HepG2 (cell line): ENCODE measurements at regions not wholly inside any gene's neighbourhood (a gene's known extent, or its start where the extent isn't known, plus 50 kb on each side); places are given as distances from the start of the nearest gene placed in this dataset.

Experiments used
- ATAC-seq: fragments of 200-7000 bp; cut with Tn5 transposase; 3 replicates; pipeline ENCODE4 v1.9.1; 2020; ENCODE audit warnings: mild to moderate bottlenecking, moderate library complexity
- BruUV-seq: library from RNA; stranded (reverse); fragments of 400-500 nt; replicated peaks from 2 replicates; lab custom pipeline; 2021; lab: Mats Ljungman, UMichigan
- CTCF ChIA-PET: fragments of 300-600 bp; formaldehyde crosslinking; extraction: SDS; loops from one replicate; lab custom pipeline; 2021; ENCODE audit warnings: low total read pairs, inconsistent platforms, low intra/inter-chr PET ratio; lab: Yijun Ruan, JAX
- POLR2A ChIA-PET: fragments of 350-600 bp; sonication (Branson Sonifier 250); formaldehyde crosslinking; loops from one replicate; lab custom pipeline; 2020; ENCODE audit warnings: antibody characterized with exemption, inconsistent platforms; lab: Yijun Ruan, JAX
- DNase-seq: peaks from one replicate; pipeline ENCODE4 v3.0.0-alpha.2; 2015; ENCODE audit warnings: low spot score
- FAIRE-seq: peaks from 3 replicates; lab custom pipeline; 2011; peaks lifted over from hg19 to GRCh38; lab: Jason Lieb, UNC
- H2AFZ ChIP-seq: one replicate; pipeline ENCODE4 v1.6.1; 2011; ENCODE audit warnings: low read length, inconsistent platforms
- H3K27ac ChIP-seq: fragments of 300-600 bp; 3 replicates; pipeline ENCODE4 v1.8.0; 2011; ENCODE audit warnings: mixed run types, mild to moderate bottlenecking, mixed read lengths, low read length, inconsistent platforms; ENCODE audit not compliant: insufficient read depth; ENCODE audit errors: extremely low read length
- H3K27me3 ChIP-seq, 2 experiments: fragments of 200-600 bp in 1 of 2; 2 replicates in 1 of 2; 3 replicates in 1 of 2; pipeline versions ENCODE4 v1.6.0 to v1.8.0; 2011; ENCODE audit warnings: low read length in 2 of 2, mild to moderate bottlenecking in 2 of 2, moderate library complexity in 2 of 2, inconsistent platforms in 1 of 2; ENCODE audit not compliant: insufficient read depth in 2 of 2, control insufficient read depth in 1 of 2
- H3K36me3 ChIP-seq, 2 experiments: fragments of 200-600 bp in 1 of 2; replicated peaks in 1 of 2; 2 replicates in 1 of 2; 3 replicates in 1 of 2; pipeline versions ENCODE4 v1.5.1 to v1.8.0; 2011; ENCODE audit warnings: low read length in 2 of 2, inconsistent platforms in 1 of 2; ENCODE audit not compliant: insufficient read depth in 2 of 2, control insufficient read depth in 1 of 2
- H3K4me1 ChIP-seq: 2 replicates; pipeline ENCODE4 v1.5.1; 2012; ENCODE audit warnings: low read length, inconsistent platforms; ENCODE audit not compliant: insufficient read depth
- H3K4me2 ChIP-seq: 2 replicates; pipeline ENCODE4 v1.6.0; 2011; ENCODE audit warnings: low read depth, low read length, inconsistent platforms
- H3K4me3 ChIP-seq, 3 experiments: fragments of 200-600 bp in 1 of 3; sonication (generic), shearing (Covaris generic) in 1 of 3; replicated peaks in 1 of 3; 2 replicates each; pipeline ENCODE4 v1.5.1; 2011 to 2016; ENCODE audit warnings: low read length in 3 of 3, inconsistent platforms in 2 of 3, low read depth in 2 of 3, mild to moderate bottlenecking in 2 of 3, control low read depth in 1 of 3, mixed read lengths in 1 of 3; ENCODE audit not compliant: insufficient read depth in 1 of 3
- H3K79me2 ChIP-seq: one replicate; pipeline ENCODE4 v1.6.1; 2011; ENCODE audit warnings: low read length, inconsistent platforms; ENCODE audit not compliant: insufficient read depth
- H3K9ac ChIP-seq: 2 replicates; pipeline ENCODE4 v1.6.0; 2011; ENCODE audit warnings: mild to moderate bottlenecking, low read depth, low read length, inconsistent platforms; ENCODE audit not compliant: insufficient read depth
- H3K9me3 ChIP-seq: 2 replicates; pipeline ENCODE4 v1.5.1; 2012; ENCODE audit warnings: mild to moderate bottlenecking, low read length
- H4K20me1 ChIP-seq: 2 replicates; pipeline ENCODE4 v1.6.0; 2011; ENCODE audit warnings: inconsistent platforms, mild to moderate bottlenecking, low read length, moderate library complexity; ENCODE audit not compliant: insufficient read depth
- CBX2 ChIP-seq, 2 experiments: fragments of 200-600 bp in 1 of 2; sonication (generic); formaldehyde crosslinking in 1 of 2; IDR thresholded peaks; 2 replicates each; pipeline versions ENCODE4 v1.7.0 to v1.8.1; 2018 to 2022; ENCODE audit warnings: low read depth in 2 of 2, low read length in 1 of 2, mild to moderate bottlenecking in 1 of 2, missing genetic modification reagents in 1 of 2
- FIP1L1 ChIP-seq: fragments of 200-400 bp; formaldehyde crosslinking; IDR thresholded peaks from 2 replicates; pipeline ENCODE4 v1.6.1; 2018; ENCODE audit warnings: low read depth, mild to moderate bottlenecking, low read length, moderate library complexity, borderline replicate concordance; ENCODE audit not compliant: insufficient read depth
- MATR3 ChIP-seq: sonication (generic); formaldehyde crosslinking; IDR thresholded peaks from 2 replicates; pipeline ENCODE4 v1.4.0; 2020; ENCODE audit warnings: missing genetic modification reagents
- NFKBIZ ChIP-seq: IDR thresholded peaks from 2 replicates; pipeline ENCODE4 v1.6.1; 2018; ENCODE audit warnings: missing genetic modification reagents, missing compliant biosample characterization
- PHF5A ChIP-seq: IDR thresholded peaks from one replicate; pipeline ENCODE4 v1.6.1; 2018; ENCODE audit warnings: low read depth, missing genetic modification reagents; ENCODE audit not compliant: unreplicated experiment
- RFX5 ChIP-seq: IDR thresholded peaks from 2 replicates; pipeline ENCODE4 v1.6.1; 2011; ENCODE audit warnings: low read depth, low read length, improper control_type of control experiment
- ZMYM3 ChIP-seq: sonication (generic); formaldehyde crosslinking; IDR thresholded peaks from 2 replicates; pipeline ENCODE4 v1.5.1; 2020; ENCODE audit warnings: mild to moderate bottlenecking, missing genetic modification reagents
- ZNF235 ChIP-seq: sonication (generic); formaldehyde crosslinking; IDR thresholded peaks from 2 replicates; pipeline ENCODE4 v1.8.1; 2023; ENCODE audit warnings: mild to moderate bottlenecking, missing genetic modification reagents, borderline replicate concordance
- ZNF335 ChIP-seq: sonication (generic); formaldehyde crosslinking; IDR thresholded peaks from 2 replicates; pipeline ENCODE4 v1.4.0; 2020; ENCODE audit warnings: missing genetic modification reagents
- ZNF543 ChIP-seq: sonication (generic); formaldehyde crosslinking; IDR thresholded peaks from 2 replicates; pipeline ENCODE4 v1.4.0; 2020; ENCODE audit warnings: mild to moderate bottlenecking, missing genetic modification reagents
- ZNF644 ChIP-seq: IDR thresholded peaks from 2 replicates; pipeline ENCODE4 v1.6.1; 2016; ENCODE audit warnings: low read depth
- WGBS: methylation state at CpG from one replicate; pipeline ENCODE4 v1.1.6; 2017; ENCODE audit warnings: low lambda C conversion rate; 5-methylcytosine and 5-hydroxymethylcytosine counted together
- in situ Hi-C: cut with HindIII; loops from 2 replicates; pipeline ENCODE4 v1.10.0; 2017; ENCODE audit warnings: low pct_unique_long_range_greater_than_20kb; ENCODE audit not compliant: extremely low pct_ligation_motif_present
- intact Hi-C: fragments of 100-400 bp; cut with micrococcal nuclease; formaldehyde crosslinking; loops from one replicate; pipeline ENCODE4 v1.10.0; 2022; ENCODE audit not compliant: unreplicated experiment
- TF ChIP-seq, protein P1 (sequence below): sonication (generic); formaldehyde crosslinking; IDR thresholded peaks from 2 replicates; pipeline ENCODE4 v1.5.0; 2020; ENCODE audit warnings: missing genetic modification reagents, mild to moderate bottlenecking, borderline replicate concordance
- TF ChIP-seq, protein P2 (sequence below): sonication (generic); formaldehyde crosslinking; IDR thresholded peaks from 2 replicates; pipeline ENCODE4 v1.4.0; 2020; ENCODE audit warnings: missing genetic modification reagents
- TF ChIP-seq, protein P3 (sequence below): IDR thresholded peaks from 2 replicates; pipeline ENCODE4 v1.6.1; 2016; ENCODE audit warnings: low read depth, control low read depth

GRCh38 chr6:3948866-3949265 lies 99.7 kb downstream of the FAM50B start:
- no peak overlapping the region for H3K4me2 ChIP-seq
- H3K36me3 ChIP-seq = no peaks in the 10 kb centered on the region
- intact Hi-C loops = no loop called here
- no peaks in the 10 kb centered on the region for H3K79me2 ChIP-seq
- WGBS = 31% methylated on average over 4 of the region's 4 CpGs
- ChIA-PET CTCF (no interaction called here), POLR2A (no interaction called here)
- no peaks in the 10 kb centered on the region for H3K4me1 ChIP-seq
- no peaks in the 10 kb centered on the region for H3K9me3 ChIP-seq
- no peak overlapping the region for H3K4me3 ChIP-seq
- DNase-seq (no peak), FAIRE-seq (peak; percentile 12)
- in situ Hi-C loops = no loop called here
- H3K9ac ChIP-seq = no peak overlapping the region
- no peak overlapping the region for H3K27ac ChIP-seq
- peaks cover 4 to 28% of the 10 kb centered on the region in 2 experiments; a peak in 4 of 5 replicates for H3K27me3 ChIP-seq
- no peak overlapping the region for H2AFZ ChIP-seq
- BruUV-seq = no TSS peak
- no peak for TF ChIP-seq ZNF543
- no peak for TF ChIP-seq ZNF644
- TF ChIP-seq ZNF235 (CRISPR knock-in tag) = no peak
- TF ChIP-seq ZNF335 (CRISPR knock-in tag) = no peak
- no peak for TF ChIP-seq CBX2 (IDR thresholded peaks at IDR 0.05; ENCODE audit: low read depth, low read length)
- no peak for TF ChIP-seq CBX2 (CRISPR knock-in tag; IDR thresholded peaks at IDR 0.05; ENCODE audit: low read depth)
- no peak for TF ChIP-seq RFX5
- no peak for TF ChIP-seq NFKBIZ (CRISPR knock-in tag)
- no peak for TF ChIP-seq FIP1L1
- TF ChIP-seq, protein P1, sequence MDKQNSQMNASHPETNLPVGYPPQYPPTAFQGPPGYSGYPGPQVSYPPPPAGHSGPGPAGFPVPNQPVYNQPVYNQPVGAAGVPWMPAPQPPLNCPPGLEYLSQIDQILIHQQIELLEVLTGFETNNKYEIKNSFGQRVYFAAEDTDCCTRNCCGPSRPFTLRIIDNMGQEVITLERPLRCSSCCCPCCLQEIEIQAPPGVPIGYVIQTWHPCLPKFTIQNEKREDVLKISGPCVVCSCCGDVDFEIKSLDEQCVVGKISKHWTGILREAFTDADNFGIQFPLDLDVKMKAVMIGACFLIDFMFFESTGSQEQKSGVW (CRISPR knock-in tag) = no peak
- TF ChIP-seq, protein P2, sequence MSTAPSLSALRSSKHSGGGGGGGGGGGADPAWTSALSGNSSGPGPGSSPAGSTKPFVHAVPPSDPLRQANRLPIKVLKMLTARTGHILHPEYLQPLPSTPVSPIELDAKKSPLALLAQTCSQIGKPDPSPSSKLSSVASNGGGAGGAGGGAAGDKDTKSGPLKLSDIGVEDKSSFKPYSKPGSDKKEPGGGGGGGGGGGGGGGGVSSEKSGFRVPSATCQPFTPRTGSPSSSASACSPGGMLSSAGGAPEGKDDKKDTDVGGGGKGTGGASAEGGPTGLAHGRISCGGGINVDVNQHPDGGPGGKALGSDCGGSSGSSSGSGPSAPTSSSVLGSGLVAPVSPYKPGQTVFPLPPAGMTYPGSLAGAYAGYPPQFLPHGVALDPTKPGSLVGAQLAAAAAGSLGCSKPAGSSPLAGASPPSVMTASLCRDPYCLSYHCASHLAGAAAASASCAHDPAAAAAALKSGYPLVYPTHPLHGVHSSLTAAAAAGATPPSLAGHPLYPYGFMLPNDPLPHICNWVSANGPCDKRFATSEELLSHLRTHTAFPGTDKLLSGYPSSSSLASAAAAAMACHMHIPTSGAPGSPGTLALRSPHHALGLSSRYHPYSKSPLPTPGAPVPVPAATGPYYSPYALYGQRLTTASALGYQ (CRISPR knock-in tag) = no peak
- TF ChIP-seq, protein P3, sequence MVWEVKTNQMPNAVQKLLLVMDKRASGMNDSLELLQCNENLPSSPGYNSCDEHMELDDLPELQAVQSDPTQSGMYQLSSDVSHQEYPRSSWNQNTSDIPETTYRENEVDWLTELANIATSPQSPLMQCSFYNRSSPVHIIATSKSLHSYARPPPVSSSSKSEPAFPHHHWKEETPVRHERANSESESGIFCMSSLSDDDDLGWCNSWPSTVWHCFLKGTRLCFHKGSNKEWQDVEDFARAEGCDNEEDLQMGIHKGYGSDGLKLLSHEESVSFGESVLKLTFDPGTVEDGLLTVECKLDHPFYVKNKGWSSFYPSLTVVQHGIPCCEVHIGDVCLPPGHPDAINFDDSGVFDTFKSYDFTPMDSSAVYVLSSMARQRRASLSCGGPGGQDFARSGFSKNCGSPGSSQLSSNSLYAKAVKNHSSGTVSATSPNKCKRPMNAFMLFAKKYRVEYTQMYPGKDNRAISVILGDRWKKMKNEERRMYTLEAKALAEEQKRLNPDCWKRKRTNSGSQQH (CRISPR knock-in tag) = no peak
- TF ChIP-seq PHF5A (CRISPR knock-in tag) = no peak
- no peak for TF ChIP-seq MATR3 (CRISPR knock-in tag)
- no peak for TF ChIP-seq ZMYM3
- TF ChIP-seq, all 625 proteins: peak for 0
- no peaks in the 10 kb centered on the region for H4K20me1 ChIP-seq
- no peak for ATAC-seq
